ENCODE measurements at regions not wholly inside any gene's neighbourhood (a gene's known extent, or its start where the extent isn't known, plus 50 kb on each side); places are given as distances from the start of the nearest gene placed in this dataset.

DNA sequence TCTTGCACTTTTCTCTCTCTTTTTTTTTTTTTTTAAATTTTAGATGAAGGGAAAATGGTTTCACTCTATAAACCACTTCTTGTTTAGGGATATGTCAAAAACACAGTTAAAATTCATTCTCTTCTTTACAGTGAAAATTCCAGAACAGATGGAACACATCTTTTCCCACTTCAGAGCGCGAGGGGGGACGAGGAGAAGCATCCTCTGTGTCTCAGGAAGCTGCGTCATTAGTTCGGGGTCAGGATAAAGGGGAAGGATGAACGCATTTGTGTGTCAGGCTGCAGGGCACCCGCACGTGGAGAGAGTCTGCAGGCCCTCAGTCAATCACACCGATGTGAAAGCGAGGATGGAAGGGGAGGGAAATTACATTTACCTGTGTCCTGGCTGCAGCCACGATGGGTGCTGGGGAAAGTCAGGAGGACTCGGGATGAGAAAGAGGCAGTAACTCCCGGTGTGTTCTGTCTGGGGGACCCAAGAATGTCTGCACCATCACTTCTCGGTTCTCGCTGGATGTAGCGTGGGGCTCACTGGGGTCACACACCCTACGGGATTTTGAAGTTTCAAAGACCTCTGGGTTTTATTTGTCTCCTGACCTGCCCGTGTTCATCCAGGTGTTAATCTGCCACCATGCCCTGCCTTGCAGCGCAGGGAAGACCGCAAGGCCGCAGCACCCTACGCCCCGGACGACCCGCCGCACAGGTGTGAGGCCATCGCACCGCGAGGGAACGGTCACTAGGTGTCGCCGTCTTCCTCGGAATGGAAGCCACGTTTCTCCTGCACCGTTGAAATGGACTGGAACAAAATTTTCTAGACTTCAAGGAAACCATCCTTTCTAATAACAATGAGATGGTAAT, 66.7 kb upstream of the PITRM1 start:
- no peak overlapping the region for H3K27ac ChIP-seq
- TF ChIP-seq, protein P1, sequence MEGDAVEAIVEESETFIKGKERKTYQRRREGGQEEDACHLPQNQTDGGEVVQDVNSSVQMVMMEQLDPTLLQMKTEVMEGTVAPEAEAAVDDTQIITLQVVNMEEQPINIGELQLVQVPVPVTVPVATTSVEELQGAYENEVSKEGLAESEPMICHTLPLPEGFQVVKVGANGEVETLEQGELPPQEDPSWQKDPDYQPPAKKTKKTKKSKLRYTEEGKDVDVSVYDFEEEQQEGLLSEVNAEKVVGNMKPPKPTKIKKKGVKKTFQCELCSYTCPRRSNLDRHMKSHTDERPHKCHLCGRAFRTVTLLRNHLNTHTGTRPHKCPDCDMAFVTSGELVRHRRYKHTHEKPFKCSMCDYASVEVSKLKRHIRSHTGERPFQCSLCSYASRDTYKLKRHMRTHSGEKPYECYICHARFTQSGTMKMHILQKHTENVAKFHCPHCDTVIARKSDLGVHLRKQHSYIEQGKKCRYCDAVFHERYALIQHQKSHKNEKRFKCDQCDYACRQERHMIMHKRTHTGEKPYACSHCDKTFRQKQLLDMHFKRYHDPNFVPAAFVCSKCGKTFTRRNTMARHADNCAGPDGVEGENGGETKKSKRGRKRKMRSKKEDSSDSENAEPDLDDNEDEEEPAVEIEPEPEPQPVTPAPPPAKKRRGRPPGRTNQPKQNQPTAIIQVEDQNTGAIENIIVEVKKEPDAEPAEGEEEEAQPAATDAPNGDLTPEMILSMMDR (IDR thresholded peaks at IDR 0.05): peak; percentile 87
- no peak for TF ChIP-seq ZFX (IDR thresholded peaks at IDR 0.05; ENCODE audit: borderline replicate concordance)

DNA sequence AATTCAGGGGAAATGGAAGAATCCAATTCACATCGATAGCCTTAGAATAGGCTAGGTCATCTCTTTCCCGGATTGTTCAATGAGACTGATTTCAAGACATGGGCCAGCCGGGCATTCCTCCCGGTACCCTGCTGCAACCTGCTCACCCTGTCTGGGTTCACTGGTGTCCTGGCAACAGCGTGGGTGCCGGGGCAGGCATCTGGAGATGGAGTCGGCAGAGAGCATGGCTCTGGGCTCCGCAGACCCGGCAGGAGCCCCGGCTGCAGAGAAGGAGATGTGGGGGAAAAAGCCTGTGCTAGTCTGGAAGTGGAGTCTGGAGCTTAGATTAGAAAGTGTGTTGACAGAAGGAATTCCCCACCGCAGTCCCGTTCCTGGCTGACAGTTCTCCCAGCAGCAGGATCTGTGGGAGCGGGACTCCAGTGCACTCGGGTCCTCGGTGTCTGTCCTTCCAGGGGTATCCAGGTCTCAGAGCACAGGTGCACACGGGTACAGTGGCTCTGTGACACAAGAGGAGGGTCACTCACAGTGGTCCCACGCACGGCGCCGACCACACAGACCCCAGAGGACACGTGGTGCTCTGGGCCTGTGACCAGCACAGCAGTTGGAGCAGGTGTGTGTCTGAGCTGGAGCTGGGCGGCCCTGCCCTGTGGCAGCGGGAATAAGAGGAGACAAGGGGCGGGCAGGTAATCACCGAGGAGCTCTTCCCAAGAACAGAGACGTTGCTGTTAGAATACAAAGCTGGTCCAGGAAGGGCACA, 65.7 kb upstream of the PITRM1 start:
- no peak overlapping the region for H3K27ac ChIP-seq
- TF ChIP-seq, protein P1 (IDR thresholded peaks at IDR 0.05): no peak
- no peak for TF ChIP-seq ZFX (IDR thresholded peaks at IDR 0.05; ENCODE audit: borderline replicate concordance)

DNA sequence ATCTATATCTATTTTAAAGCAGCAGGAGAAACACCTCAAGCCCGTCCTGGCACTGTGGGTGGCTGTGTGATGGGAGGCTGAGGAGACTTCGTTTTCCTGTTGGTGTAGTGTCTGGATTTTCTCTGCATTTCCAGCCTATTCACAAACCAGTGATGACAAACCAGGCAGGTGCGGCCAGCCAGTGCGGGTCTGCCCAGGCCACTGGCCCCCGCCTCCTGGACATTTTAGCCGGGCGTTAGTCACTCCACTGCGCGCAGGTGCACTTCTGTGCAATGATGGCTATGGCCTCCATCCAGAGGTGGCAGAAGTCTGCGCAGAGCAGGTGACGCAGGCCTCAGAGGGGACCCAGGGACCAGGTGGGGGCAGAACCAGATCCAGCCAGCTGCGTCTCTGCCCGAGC, 64.9 kb upstream of the PITRM1 start:
- no peak for TF ChIP-seq ZFX (IDR thresholded peaks at IDR 0.05; ENCODE audit: borderline replicate concordance)
- TF ChIP-seq, protein P1 (IDR thresholded peaks at IDR 0.05): no peak
- no peak overlapping the region for H3K27ac ChIP-seq

DNA sequence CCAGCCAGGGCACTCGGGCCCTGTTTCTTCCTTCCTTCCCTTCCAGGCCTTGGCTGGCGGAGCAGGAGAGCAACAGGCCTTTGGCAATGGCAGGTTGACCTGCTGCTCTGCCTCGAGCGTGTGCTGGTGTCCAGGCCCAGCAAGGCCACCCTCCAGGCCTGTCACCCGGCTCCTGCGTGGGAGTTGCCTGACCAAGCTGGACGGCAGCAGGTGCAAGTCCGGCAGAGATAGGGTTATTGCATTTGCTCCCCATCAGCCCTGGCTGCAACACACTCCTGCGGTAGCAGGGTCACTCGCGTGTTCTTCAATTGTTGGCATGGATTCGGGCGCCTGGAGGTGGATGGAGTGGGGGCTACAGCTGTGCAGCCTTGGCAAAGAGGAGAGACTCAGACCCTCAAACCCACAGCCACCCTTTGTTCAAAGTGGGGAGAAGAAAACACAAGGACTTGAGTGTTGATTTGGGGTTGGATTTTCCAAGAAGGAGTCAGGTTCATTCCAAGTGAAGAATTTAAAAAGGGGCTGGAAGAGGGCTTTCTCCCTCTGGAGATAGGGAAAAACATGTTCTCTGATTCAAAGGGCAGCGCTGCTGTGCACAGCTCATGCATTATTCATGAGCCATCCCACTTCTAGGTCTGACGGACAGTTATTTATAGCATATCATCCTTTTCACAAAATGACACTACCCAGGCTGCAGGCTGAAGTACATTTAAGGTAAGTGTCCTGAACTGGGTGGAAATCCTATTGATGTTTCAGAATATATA, 64.2 kb upstream of the PITRM1 start:
- TF ChIP-seq ZFX (IDR thresholded peaks at IDR 0.05; ENCODE audit: borderline replicate concordance): no peak
- TF ChIP-seq, protein P1 (IDR thresholded peaks at IDR 0.05): no peak
- no peak overlapping the region for H3K27ac ChIP-seq

DNA sequence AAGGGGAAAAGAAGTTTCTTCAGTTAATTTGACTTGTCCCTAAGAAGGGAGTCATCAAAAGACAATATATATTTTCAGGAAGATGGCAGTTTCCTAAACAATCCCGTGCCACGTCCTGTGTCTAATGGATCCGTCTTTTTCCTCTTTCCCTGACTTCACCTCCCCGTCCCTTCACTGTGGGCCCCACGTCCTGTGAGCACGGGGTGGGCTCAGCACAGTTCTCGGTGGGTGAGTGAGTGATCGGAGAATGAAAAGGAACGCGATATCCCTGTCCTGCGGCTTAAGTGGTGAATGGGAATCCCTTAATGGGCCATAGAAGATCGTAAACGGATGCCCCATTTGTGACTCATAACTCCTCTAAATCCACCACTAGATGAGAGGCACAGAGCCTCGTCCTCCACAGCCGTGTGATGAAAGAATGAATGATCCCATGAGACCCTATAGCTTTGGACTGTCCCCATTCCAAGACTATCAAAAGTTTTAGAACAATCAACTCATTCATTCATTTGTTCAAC, 63.5 kb upstream of the PITRM1 start:
- TF ChIP-seq, protein P1 (IDR thresholded peaks at IDR 0.05): no peak
- no peak for TF ChIP-seq ZFX (IDR thresholded peaks at IDR 0.05; ENCODE audit: borderline replicate concordance)
- no peak overlapping the region for H3K27ac ChIP-seq

DNA sequence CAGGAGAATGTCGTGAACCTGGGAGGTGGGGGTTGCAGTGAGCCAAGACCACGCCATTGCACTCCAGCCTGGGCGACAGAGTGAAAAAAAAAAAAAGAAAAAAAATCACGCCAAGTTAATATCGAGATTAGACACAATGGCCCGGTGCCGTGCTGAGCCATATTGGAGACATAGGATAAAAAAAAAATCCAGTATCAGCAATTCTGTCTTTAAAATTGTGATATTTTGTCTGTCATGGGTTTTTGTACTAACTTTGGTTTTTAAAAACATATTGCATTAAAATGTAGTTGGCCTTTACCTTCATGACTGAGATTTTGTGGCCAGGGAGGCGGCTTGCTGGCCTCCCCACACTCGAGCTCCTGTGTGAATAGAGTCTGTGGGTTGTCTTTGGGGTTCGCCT, 62.8 kb upstream of the PITRM1 start:
- TF ChIP-seq, protein P1 (IDR thresholded peaks at IDR 0.05): no peak
- no peak for TF ChIP-seq ZFX (IDR thresholded peaks at IDR 0.05; ENCODE audit: borderline replicate concordance)
- H3K27ac ChIP-seq: no peak overlapping the region

All from 22Rv1 (cell line).